K562 (cell line): ENCODE measurements at regions not wholly inside any gene's neighbourhood (a gene's known extent, or its start where the extent isn't known, plus 50 kb on each side); places are given as distances from the start of the nearest gene placed in this dataset.

ENCODE experiments used
- ATAC-seq: fragments of 200-7000 bp; cut with Tn5 transposase; 3 replicates; pipeline ENCODE4 v1.9.1; 2020; ENCODE audit warnings: moderate library complexity
- BruUV-seq: library from RNA; stranded (reverse); fragments of 400-500 nt; replicated peaks from 2 replicates; lab custom pipeline; 2021; lab: Mats Ljungman, UMichigan
- CTCF ChIA-PET: fragments of 300-600 bp; formaldehyde crosslinking; extraction: SDS; loops from one replicate; lab custom pipeline; 2021; ENCODE audit warnings: low intra/inter-chr PET ratio; lab: Yijun Ruan, JAX
- POLR2A ChIA-PET: fragments of 300-600, 350-650 bp; sonication (Branson Sonifier 250); formaldehyde crosslinking; extraction: SDS; loops from one replicate; lab custom pipeline; 2021; ENCODE audit warnings: antibody characterized with exemption, inconsistent platforms; lab: Yijun Ruan, JAX
- DNase-seq, 4 experiments: peaks; one replicate each; pipeline versions ENCODE4 v3.0.0 to v3.0.0-alpha.2; 2011 to 2018; ENCODE audit warnings: low spot score in 3 of 4, mixed read lengths in 3 of 4; ENCODE audit errors: extremely low read depth in 1 of 4
- FAIRE-seq: peaks from 2 replicates; lab custom pipeline; 2011; peaks lifted over from hg19 to GRCh38; lab: Jason Lieb, UNC
- H2AFZ ChIP-seq: 2 replicates; pipeline ENCODE4 v1.6.0; 2011; ENCODE audit warnings: low read depth, low read length, control low read depth, inconsistent platforms
- H3K27ac ChIP-seq: fragments of 200-600 bp; 3 replicates; pipeline ENCODE4 v1.8.0; 2011; ENCODE audit warnings: low read depth, mild to moderate bottlenecking, control low read depth, inconsistent platforms, low read length, moderate library complexity, mixed read lengths; ENCODE audit errors: extremely low read depth
- H3K27me3 ChIP-seq, 2 experiments: fragments of 300-600 bp in 1 of 2; 2 replicates in 1 of 2; 3 replicates in 1 of 2; pipeline versions ENCODE4 v1.6.0 to v1.8.0; 2011; ENCODE audit warnings: inconsistent platforms in 2 of 2, low read length in 2 of 2, mild to moderate bottlenecking in 1 of 2, mixed read lengths in 1 of 2, moderate library complexity in 1 of 2; ENCODE audit not compliant: control insufficient read depth in 2 of 2, insufficient read depth in 2 of 2
- H3K36me3 ChIP-seq: fragments of 300-600 bp; 3 replicates; pipeline ENCODE4 v1.8.0; 2011; ENCODE audit warnings: mild to moderate bottlenecking, low read length, inconsistent platforms; ENCODE audit not compliant: control insufficient read depth, insufficient read depth
- H3K4me1 ChIP-seq, 2 experiments: fragments of 200-600 bp in 1 of 2; replicated peaks in 1 of 2; 2 replicates in 1 of 2; 3 replicates in 1 of 2; pipeline versions ENCODE4 v1.5.1 to v1.8.0; 2011; ENCODE audit warnings: inconsistent platforms in 2 of 2, low read length in 2 of 2, mild to moderate bottlenecking in 1 of 2, mixed read lengths in 1 of 2, moderate library complexity in 1 of 2; ENCODE audit not compliant: control insufficient read depth in 2 of 2, insufficient read depth in 2 of 2
- H3K4me2 ChIP-seq: 2 replicates; pipeline ENCODE4 v1.6.1; 2011; ENCODE audit warnings: low read length, control low read depth, inconsistent platforms, mixed read lengths; ENCODE audit not compliant: insufficient read depth
- H3K4me3 ChIP-seq: fragments of 200-600 bp; sonication (generic), shearing (Covaris generic); 2 replicates; pipeline ENCODE4 v1.5.1; 2016; ENCODE audit warnings: control low read depth, inconsistent platforms
- H3K79me2 ChIP-seq: fragments of 200-600 bp; 3 replicates; pipeline ENCODE4 v1.8.0; 2011; ENCODE audit warnings: low read length, inconsistent platforms; ENCODE audit not compliant: control insufficient read depth, insufficient read depth
- H3K9ac ChIP-seq, 2 experiments: 2 replicates each; pipeline versions ENCODE4 v1.6.0 to v1.6.1; 2011; ENCODE audit warnings: low read depth in 2 of 2, low read length in 2 of 2, control low read depth in 1 of 2, inconsistent platforms in 1 of 2, mild to moderate bottlenecking in 1 of 2, mixed read lengths in 1 of 2; ENCODE audit not compliant: insufficient read depth in 1 of 2
- H3K9me1 ChIP-seq: one replicate; pipeline ENCODE4 v1.6.0; 2011; ENCODE audit warnings: inconsistent platforms, mild to moderate bottlenecking, low read length, moderate library complexity; ENCODE audit not compliant: control insufficient read depth, insufficient read depth
- H3K9me3 ChIP-seq: replicated peaks from 2 replicates; pipeline ENCODE4 v1.5.1; 2011; ENCODE audit warnings: low read depth, low read length, inconsistent platforms; ENCODE audit not compliant: control insufficient read depth, insufficient read depth
- H4K20me1 ChIP-seq: replicated peaks from 2 replicates; pipeline ENCODE4 v1.6.1; 2011; ENCODE audit warnings: low read length, inconsistent platforms, mixed read lengths; ENCODE audit not compliant: control insufficient read depth, insufficient read depth
- ATF6 ChIP-seq: sonication (generic); formaldehyde crosslinking; IDR thresholded peaks from 2 replicates; pipeline ENCODE4 v1.4.0; 2020; ENCODE audit warnings: mild to moderate bottlenecking, missing genetic modification reagents
- CXXC5 ChIP-seq: fragments of 250-450 bp; sonication (Bioruptor Pico); IDR thresholded peaks from 2 replicates; pipeline ENCODE4 v1.8.0; 2022; ENCODE audit warnings: inconsistent platforms, mild to moderate bottlenecking, moderate library complexity
- FOXJ2 ChIP-seq: fragments of 200-800 bp; sonication (Bioruptor generic); IDR thresholded peaks from 2 replicates; pipeline ENCODE4 v1.6.1; 2016; ENCODE audit warnings: missing genetic modification characterization, missing compliant biosample characterization
- GMEB1 ChIP-seq: fragments of 250-450 bp; sonication (Bioruptor Pico); IDR thresholded peaks from 2 replicates; pipeline ENCODE4 v1.4.0; 2020; ENCODE audit warnings: mild to moderate bottlenecking
- HBP1 ChIP-seq: fragments of 450-650 bp; formaldehyde crosslinking; IDR thresholded peaks from 2 replicates; pipeline ENCODE4 v1.4.0; 2022; ENCODE audit warnings: missing genetic modification characterization
- LCOR ChIP-seq: sonication (generic); formaldehyde crosslinking; IDR thresholded peaks from 2 replicates; pipeline ENCODE4 v1.8.0; 2022; ENCODE audit warnings: mild to moderate bottlenecking, missing genetic modification reagents
- SMARCE1 ChIP-seq: fragments of 450-650 bp; IDR thresholded peaks from 2 replicates; pipeline ENCODE4 v1.7.1; 2016; ENCODE audit warnings: mild to moderate bottlenecking
- SRF ChIP-seq, 2 experiments: fragments of 250-450, 450-650 bp in 1 of 2; sonication (Bioruptor Pico) in 1 of 2; sonication (generic) in 1 of 2; formaldehyde crosslinking; IDR thresholded peaks; 2 replicates each; pipeline versions ENCODE4 v1.5.0 to v1.5.1; 2020 to 2022; ENCODE audit warnings: mild to moderate bottlenecking in 1 of 2, missing genetic modification reagents in 1 of 2
- ZFP36 ChIP-seq: fragments of 150-350 bp; IDR thresholded peaks from 2 replicates; pipeline ENCODE4 v1.6.1; 2018; ENCODE audit warnings: low read length, low read depth; ENCODE audit not compliant: partially characterized antibody
- ZNF212 ChIP-seq: fragments of 450-650 bp; formaldehyde crosslinking; IDR thresholded peaks from 2 replicates; pipeline ENCODE4 v1.4.0; 2020; ENCODE audit warnings: mild to moderate bottlenecking
- ZNF217 ChIP-seq: sonication (generic); formaldehyde crosslinking; IDR thresholded peaks from 2 replicates; pipeline ENCODE4 v1.8.0; 2022; ENCODE audit warnings: mild to moderate bottlenecking, missing genetic modification reagents
- ZNF511 ChIP-seq: sonication (generic); formaldehyde crosslinking; IDR thresholded peaks from 2 replicates; pipeline ENCODE4 v1.8.0; 2022; ENCODE audit warnings: mild to moderate bottlenecking, missing genetic modification reagents
- WGBS: fragments of 100-300 bp; shearing (Covaris generic); methylation state at CpG from one replicate; pipeline ENCODE4 v1.1.6; 2016; ENCODE audit warnings: low coverage, mixed read lengths; ENCODE audit not compliant: insufficient coverage; ENCODE audit errors: missing lambda C conversion rate; 5-methylcytosine and 5-hydroxymethylcytosine counted together
- in situ Hi-C: fragments of 300-500 bp; cut with MboI; formaldehyde crosslinking; loops from 4 replicates; pipeline ENCODE4 v1.15.0; 2018; ENCODE audit warnings: inconsistent platforms, mixed read lengths
- intact Hi-C: fragments of 100-400 bp; cut with micrococcal nuclease; formaldehyde crosslinking; loops from 2 replicates; pipeline ENCODE4 v1.14.2; 2022

GRCh38 chr4:189792924-189793618 lies 147.6 kb upstream of the FRG1 start (continued):
- TF ChIP-seq FOXJ2 (tag): no peak

GRCh38 chr4:189800545-189801088 lies 140.1 kb upstream of the FRG1 start:
- FAIRE-seq (no peak), DNase-seq (no peak), ATAC-seq (no peak)
- no peaks in the 10 kb centered on the region for H3K27me3 ChIP-seq
- no peaks in the 10 kb centered on the region for H3K4me1 ChIP-seq
- no peaks in the 10 kb centered on the region for H3K9me1 ChIP-seq
- WGBS: 0% methylated on average over 5 of the region's 5 CpGs
- no peak overlapping the region for H3K4me2 ChIP-seq
- H3K9ac ChIP-seq: no peak overlapping the region
- intact Hi-C loops: no loop called here
- H2AFZ ChIP-seq: no peak overlapping the region
- no peaks in the 10 kb centered on the region for H3K9me3 ChIP-seq
- no peak overlapping the region for H3K4me3 ChIP-seq
- H3K36me3 ChIP-seq: no peaks in the 10 kb centered on the region
- no TSS peak for BruUV-seq
- no peak overlapping the region for H3K27ac ChIP-seq
- CTCF ChIA-PET: no interaction called here
- in situ Hi-C loops: no loop called here
- H4K20me1 ChIP-seq: no peaks in the 10 kb centered on the region
- POLR2A ChIA-PET: interaction anchor here (0.6 kb wide), 1 partner anchor 11 kb away, joined by 3 read pairs; no protein-coding TSS in a partner anchor
- H3K79me2 ChIP-seq: no peaks in the 10 kb centered on the region
- TF ChIP-seq ZNF217 (CRISPR knock-in tag) (no peak), GMEB1 (CRISPR knock-in tag) (no peak), LCOR (no peak), ZNF212 (CRISPR knock-in tag) (no peak), CXXC5 (no peak), SRF (CRISPR knock-in tag; IDR thresholded peaks at IDR 0.05) (no peak), ZFP36 (no peak), HBP1 (CRISPR knock-in tag) (no peak), SMARCE1 (no peak), ATF6 (no peak), ZNF511 (CRISPR knock-in tag) (no peak)
